ENCODE measurements at regions not wholly inside any gene's neighbourhood (a gene's known extent, or its start where the extent isn't known, plus 50 kb on each side); places are given as distances from the start of the nearest gene placed in this dataset.
"Not testable (repeated sequence)": the region's sequence is repeated elsewhere in the genome, so short reads cannot be mapped to it uniquely, and the experiment has no call there.

GRCh38 chr6:3672339-3672738 is 79.2 kb downstream of the PXDC1 start:
- H3K4me2 ChIP-seq (ENCODE audit: low read length); H3K4me3 ChIP-seq (ENCODE audit: low read length); H3K9ac ChIP-seq (ENCODE audit: low read depth, low read length); H3K4me1 ChIP-seq (ENCODE audit: control insufficient read depth, insufficient read depth, low read length); H3K36me3 ChIP-seq (ENCODE audit: insufficient read depth, low read length); H3K9me3 ChIP-seq (replicated peaks; ENCODE audit: low read length); H3K27me3 ChIP-seq (ENCODE audit: control insufficient read depth, insufficient read depth, low read length): not testable (repeated sequence)

GRCh38 chr6:3671382-3671781 is 80.1 kb downstream of the PXDC1 start:
- no peaks in the 10 kb centered on the region for H3K4me1 ChIP-seq (ENCODE audit: control insufficient read depth, insufficient read depth, low read length)
- H3K27me3 ChIP-seq (ENCODE audit: control insufficient read depth, insufficient read depth, low read length) = no peaks in the 10 kb centered on the region
- H3K4me2 ChIP-seq (ENCODE audit: low read length) = no peak overlapping the region
- H3K9me3 ChIP-seq (replicated peaks; ENCODE audit: low read length) = no peaks in the 10 kb centered on the region
- H3K4me3 ChIP-seq (ENCODE audit: low read length) = no peak overlapping the region
- H3K9ac ChIP-seq (ENCODE audit: low read depth, low read length) = no peak overlapping the region
- no peaks in the 10 kb centered on the region for H3K36me3 ChIP-seq (ENCODE audit: insufficient read depth, low read length)

- Histone ChIP-seq H3K4me3 (ENCODE audit: low read length) (no peak overlapping the region), H3K27me3 (ENCODE audit: control insufficient read depth, insufficient read depth, low read length) (no peaks in the 10 kb centered on the region), H3K9ac (ENCODE audit: low read depth, low read length) (no peak overlapping the region), H3K36me3 (ENCODE audit: insufficient read depth, low read length) (no peaks in the 10 kb centered on the region), H3K4me2 (ENCODE audit: low read length) (no peak overlapping the region), H3K9me3 (replicated peaks; ENCODE audit: low read length) (no peaks in the 10 kb centered on the region), H3K4me1 (ENCODE audit: control insufficient read depth, insufficient read depth, low read length) (no peaks in the 10 kb centered on the region)
These were observed 81.2 kb downstream of the PXDC1 start for GRCh38 chr6:3670356-3670755.

GRCh38 chr6:3669916-3670315 is 81.6 kb downstream of the PXDC1 start:
- no peaks in the 10 kb centered on the region for H3K4me1 ChIP-seq (ENCODE audit: control insufficient read depth, insufficient read depth, low read length)
- no peaks in the 10 kb centered on the region for H3K36me3 ChIP-seq (ENCODE audit: insufficient read depth, low read length)
- no peak overlapping the region for H3K4me3 ChIP-seq (ENCODE audit: low read length)
- H3K9ac ChIP-seq (ENCODE audit: low read depth, low read length) = no peak overlapping the region
- H3K4me2 ChIP-seq (ENCODE audit: low read length) = no peak overlapping the region
- peaks cover 2% of the 10 kb centered on the region for H3K27me3 ChIP-seq (ENCODE audit: control insufficient read depth, insufficient read depth, low read length)
- no peaks in the 10 kb centered on the region for H3K9me3 ChIP-seq (replicated peaks; ENCODE audit: low read length)

- H3K9me3 ChIP-seq (replicated peaks; ENCODE audit: low read length) = no peaks in the 10 kb centered on the region
- no peak overlapping the region for H3K4me2 ChIP-seq (ENCODE audit: low read length)
- no peaks in the 10 kb centered on the region for H3K36me3 ChIP-seq (ENCODE audit: insufficient read depth, low read length)
- no peak overlapping the region for H3K4me3 ChIP-seq (ENCODE audit: low read length)
- H3K4me1 ChIP-seq (ENCODE audit: control insufficient read depth, insufficient read depth, low read length) = no peaks in the 10 kb centered on the region
- H3K27me3 ChIP-seq (ENCODE audit: control insufficient read depth, insufficient read depth, low read length) = peaks cover 4% of the 10 kb centered on the region
- no peak overlapping the region for H3K9ac ChIP-seq (ENCODE audit: low read depth, low read length)
These were observed 85.9 kb downstream of the PXDC1 start for GRCh38 chr6:3665608-3666007.

- no peaks in the 10 kb centered on the region for H3K9me3 ChIP-seq (replicated peaks; ENCODE audit: low read length)
- H3K27me3 ChIP-seq (ENCODE audit: control insufficient read depth, insufficient read depth, low read length) = peaks cover 8% of the 10 kb centered on the region
- no peak overlapping the region for H3K4me2 ChIP-seq (ENCODE audit: low read length)
- H3K4me1 ChIP-seq (ENCODE audit: control insufficient read depth, insufficient read depth, low read length) = no peaks in the 10 kb centered on the region
- H3K36me3 ChIP-seq (ENCODE audit: insufficient read depth, low read length) = no peaks in the 10 kb centered on the region
- H3K4me3 ChIP-seq (ENCODE audit: low read length) = no peak overlapping the region
- no peak overlapping the region for H3K9ac ChIP-seq (ENCODE audit: low read depth, low read length)
These were observed 86.9 kb downstream of the PXDC1 start for GRCh38 chr6:3664625-3665041.

GRCh38 chr6:3663811-3664210 is 87.7 kb downstream of the PXDC1 start:
- no peaks in the 10 kb centered on the region for H3K4me1 ChIP-seq (ENCODE audit: control insufficient read depth, insufficient read depth, low read length)
- no peaks in the 10 kb centered on the region for H3K9me3 ChIP-seq (replicated peaks; ENCODE audit: low read length)
- peaks cover 8% of the 10 kb centered on the region for H3K27me3 ChIP-seq (ENCODE audit: control insufficient read depth, insufficient read depth, low read length)
- H3K4me2 ChIP-seq (ENCODE audit: low read length) = no peak overlapping the region
- no peak overlapping the region for H3K9ac ChIP-seq (ENCODE audit: low read depth, low read length)
- H3K4me3 ChIP-seq (ENCODE audit: low read length) = no peak overlapping the region
- no peaks in the 10 kb centered on the region for H3K36me3 ChIP-seq (ENCODE audit: insufficient read depth, low read length)

GRCh38 chr6:3663081-3663480 is 88.4 kb downstream of the PXDC1 start:
- Histone ChIP-seq H3K4me3 (ENCODE audit: low read length) (no peak overlapping the region), H3K9ac (ENCODE audit: low read depth, low read length) (no peak overlapping the region), H3K27me3 (ENCODE audit: control insufficient read depth, insufficient read depth, low read length) (peaks cover 8% of the 10 kb centered on the region), H3K9me3 (replicated peaks; ENCODE audit: low read length) (no peaks in the 10 kb centered on the region), H3K4me2 (ENCODE audit: low read length) (no peak overlapping the region), H3K36me3 (ENCODE audit: insufficient read depth, low read length) (no peaks in the 10 kb centered on the region), H3K4me1 (ENCODE audit: control insufficient read depth, insufficient read depth, low read length) (no peaks in the 10 kb centered on the region)

GRCh38 chr6:3661390-3661789 is 90.1 kb downstream of the PXDC1 start:
- Histone ChIP-seq H3K36me3 (ENCODE audit: insufficient read depth, low read length) (no peaks in the 10 kb centered on the region), H3K4me2 (ENCODE audit: low read length) (no peak overlapping the region), H3K9me3 (replicated peaks; ENCODE audit: low read length) (no peaks in the 10 kb centered on the region), H3K4me3 (ENCODE audit: low read length) (no peak overlapping the region), H3K4me1 (ENCODE audit: control insufficient read depth, insufficient read depth, low read length) (no peaks in the 10 kb centered on the region), H3K9ac (ENCODE audit: low read depth, low read length) (no peak overlapping the region), H3K27me3 (ENCODE audit: control insufficient read depth, insufficient read depth, low read length) (peaks cover 8% of the 10 kb centered on the region)

- no peak overlapping the region for H3K4me3 ChIP-seq (ENCODE audit: low read length)
- H3K27me3 ChIP-seq (ENCODE audit: control insufficient read depth, insufficient read depth, low read length) = peaks cover 8% of the 10 kb centered on the region
- H3K9me3 ChIP-seq (replicated peaks; ENCODE audit: low read length) = no peaks in the 10 kb centered on the region
These were observed 91.0 kb downstream of the PXDC1 start for GRCh38 chr6:3660473-3660872.

GRCh38 chr6:3659748-3660147 is 91.8 kb downstream of the PXDC1 start:
- Histone ChIP-seq H3K4me1 (ENCODE audit: control insufficient read depth, insufficient read depth, low read length) (no peaks in the 10 kb centered on the region), H3K36me3 (ENCODE audit: insufficient read depth, low read length) (no peaks in the 10 kb centered on the region), H3K9me3 (replicated peaks; ENCODE audit: low read length) (no peaks in the 10 kb centered on the region), H3K9ac (ENCODE audit: low read depth, low read length) (no peak overlapping the region), H3K4me2 (ENCODE audit: low read length) (no peak overlapping the region), H3K27me3 (ENCODE audit: control insufficient read depth, insufficient read depth, low read length) (peaks cover 4% of the 10 kb centered on the region), H3K4me3 (ENCODE audit: low read length) (no peak overlapping the region)

More at GRCh38 chr6:3660473-3660872, 91.0 kb downstream of the PXDC1 start:
- Histone ChIP-seq H3K4me2 (ENCODE audit: low read length) (no peak overlapping the region), H3K4me1 (ENCODE audit: control insufficient read depth, insufficient read depth, low read length) (no peaks in the 10 kb centered on the region), H3K36me3 (ENCODE audit: insufficient read depth, low read length) (no peaks in the 10 kb centered on the region), H3K9ac (ENCODE audit: low read depth, low read length) (no peak overlapping the region)

- H3K4me1 ChIP-seq (ENCODE audit: control insufficient read depth, insufficient read depth, low read length) = no peaks in the 10 kb centered on the region
- H3K9me3 ChIP-seq (replicated peaks; ENCODE audit: low read length) = no peaks in the 10 kb centered on the region
- no peak overlapping the region for H3K4me2 ChIP-seq (ENCODE audit: low read length)
- no peaks in the 10 kb centered on the region for H3K36me3 ChIP-seq (ENCODE audit: insufficient read depth, low read length)
- H3K9ac ChIP-seq (ENCODE audit: low read depth, low read length) = no peak overlapping the region
- no peak overlapping the region for H3K4me3 ChIP-seq (ENCODE audit: low read length)
- H3K27me3 ChIP-seq (ENCODE audit: control insufficient read depth, insufficient read depth, low read length) = peaks cover 9% of the 10 kb centered on the region
These were observed 95.4 kb downstream of the PXDC1 start for GRCh38 chr6:3656076-3656475.
